DMS153 treated with DMSO at 0.1 percent for 48 hours (cell line): ENCODE measurements at regions not wholly inside any gene's neighbourhood (a gene's known extent, or its start where the extent isn't known, plus 50 kb on each side); places are given as distances from the start of the nearest gene placed in this dataset.
A peak's percentile ranks its signal among the peaks of the same experiment; 100 is the strongest.

Experiments
- DNase-seq: peaks from one replicate; lab custom pipeline; 2025; ENCODE audit not compliant: unreplicated experiment; lab: John Stamatoyannopoulos, UW

GRCh38 chr2:234341306-234341985, 155.4 kb downstream of the ARL4C start:
- no peak for DNase-seq

- no peak for DNase-seq
Measured at GRCh38 chr2:234339501-234339900, 157.4 kb downstream of the ARL4C start.

GRCh38 chr2:234339011-234339410, 157.9 kb downstream of the ARL4C start:
- no peak for DNase-seq

GRCh38 chr2:234335661-234336228, 161.1 kb downstream of the ARL4C start:
- peak; percentile 25 for DNase-seq

- no peak for DNase-seq
Measured at GRCh38 chr2:234334756-234335155, 162.1 kb downstream of the ARL4C start.

- no peak for DNase-seq
Measured at GRCh38 chr2:234334151-234334550, 162.7 kb downstream of the ARL4C start.

GRCh38 chr2:234333168-234334130, 163.4 kb downstream of the ARL4C start:
- DNase-seq = no peak

- no peak for DNase-seq
Measured at GRCh38 chr2:234331966-234332365, 164.9 kb downstream of the ARL4C start.

GRCh38 chr2:234331566-234331965, 165.3 kb downstream of the ARL4C start:
- DNase-seq = no peak

- no peak for DNase-seq
Measured at GRCh38 chr2:234330902-234331301, 166.0 kb downstream of the ARL4C start.

- DNase-seq = peak; percentile 55
Measured at GRCh38 chr2:234329202-234329960, 167.5 kb downstream of the ARL4C start.

GRCh38 chr2:234328444-234328990, 168.4 kb downstream of the ARL4C start:
- no peak for DNase-seq

GRCh38 chr2:234326694-234327093, 170.2 kb downstream of the ARL4C start:
- no peak for DNase-seq

- DNase-seq = no peak
Measured at GRCh38 chr2:234324116-234324515, 172.8 kb downstream of the ARL4C start.

- no peak for DNase-seq
Measured at GRCh38 chr2:234322766-234323465, 174.0 kb downstream of the ARL4C start.

GRCh38 chr2:234320066-234320465, 176.8 kb downstream of the ARL4C start:
- no peak for DNase-seq

- DNase-seq = no peak
Measured at GRCh38 chr2:234318361-234318760, 178.5 kb downstream of the ARL4C start.

- no peak for DNase-seq
Measured at GRCh38 chr2:234313558-234313957, 183.3 kb downstream of the ARL4C start.

GRCh38 chr2:234310166-234310565, 186.7 kb downstream of the ARL4C start:
- no peak for DNase-seq

GRCh38 chr2:234309431-234309830, 187.4 kb downstream of the ARL4C start:
- no peak for DNase-seq
